Activated CD4-positive, alpha-beta T cell treated with anti-CD3 and anti-CD28 coated beads, Interleukin-2, amount 10 ng/mL, durations not matched to agents 7 days and 5 days (primary cell): ENCODE measurements at regions not wholly inside any gene's neighbourhood (a gene's known extent, or its start where the extent isn't known, plus 50 kb on each side); places are given as distances from the start of the nearest gene placed in this dataset.

Experiments
- CTCF ChIA-PET: fragments of 350-600 bp; sonication (Branson Sonifier 250); formaldehyde crosslinking; loops from one replicate; lab custom pipeline; 2021; ENCODE audit warnings: antibody characterized with exemption; lab: Charles Lee
- POLR2A ChIA-PET: fragments of 350-600 bp; sonication (Branson Sonifier 250); formaldehyde crosslinking; loops from one replicate; lab custom pipeline; 2021; ENCODE audit warnings: antibody characterized with exemption; lab: Charles Lee
- DNase-seq: peaks from one replicate; pipeline ENCODE4 v3.0.0-alpha.2; 2020
- H3K27ac Mint-ChIP-seq: one replicate; pipeline ENCODE4 v1.8.0; 2021; ENCODE audit warnings: mild to moderate bottlenecking, moderate library complexity, mixed read lengths
- H3K27me3 Mint-ChIP-seq: one replicate; pipeline ENCODE4 v1.8.0; 2021; ENCODE audit warnings: mixed read lengths
- H3K36me3 Mint-ChIP-seq: one replicate; pipeline ENCODE4 v1.8.0; 2021; ENCODE audit warnings: low read depth, mixed read lengths
- H3K4me1 Mint-ChIP-seq: one replicate; pipeline ENCODE4 v1.8.0; 2021; ENCODE audit warnings: mixed read lengths
- H3K4me3 Mint-ChIP-seq: one replicate; pipeline ENCODE4 v1.8.0; 2021; ENCODE audit warnings: mild to moderate bottlenecking, moderate library complexity, mixed read lengths
- H3K9me3 Mint-ChIP-seq: one replicate; pipeline ENCODE4 v1.8.0; 2021; ENCODE audit warnings: mixed read lengths

GRCh38 chr11:92140021-92140420 lies 84.6 kb upstream of the FAT3 start:
- Mint-ChIP-seq H3K27me3 (no peaks in the 10 kb centered on the region), H3K9me3 (no peaks in the 10 kb centered on the region), H3K27ac (no peak overlapping the region), H3K36me3 (no peaks in the 10 kb centered on the region), H3K4me3 (no peak overlapping the region), H3K4me1 (no peaks in the 10 kb centered on the region)
- CTCF ChIA-PET = no interaction called here
- POLR2A ChIA-PET = no interaction called here
- DNase-seq = no peak

- CTCF ChIA-PET = no interaction called here
- Mint-ChIP-seq H3K27ac (no peak overlapping the region), H3K9me3 (no peaks in the 10 kb centered on the region), H3K4me1 (no peaks in the 10 kb centered on the region), H3K27me3 (no peaks in the 10 kb centered on the region), H3K4me3 (no peak overlapping the region), H3K36me3 (no peaks in the 10 kb centered on the region)
- DNase-seq = no peak
- POLR2A ChIA-PET = no interaction called here
Measured at GRCh38 chr11:92138296-92138695, 86.3 kb upstream of the FAT3 start.

- Mint-ChIP-seq H3K4me3 (no peak overlapping the region), H3K9me3 (peaks cover 1% of the 10 kb centered on the region), H3K4me1 (no peaks in the 10 kb centered on the region), H3K27me3 (no peaks in the 10 kb centered on the region), H3K36me3 (no peaks in the 10 kb centered on the region), H3K27ac (no peak overlapping the region)
- no peak for DNase-seq
- CTCF ChIA-PET = no interaction called here
- POLR2A ChIA-PET = no interaction called here
Measured at GRCh38 chr11:92137747-92138146, 86.9 kb upstream of the FAT3 start.

- peaks cover 3% of the 10 kb centered on the region for H3K9me3 Mint-ChIP-seq
- H3K4me1 Mint-ChIP-seq = no peaks in the 10 kb centered on the region
- H3K36me3 Mint-ChIP-seq = no peaks in the 10 kb centered on the region
- POLR2A ChIA-PET = no interaction called here
- no peaks in the 10 kb centered on the region for H3K27me3 Mint-ChIP-seq
- no peak for DNase-seq
- CTCF ChIA-PET = no interaction called here
- no peak overlapping the region for H3K27ac Mint-ChIP-seq
- no peak overlapping the region for H3K4me3 Mint-ChIP-seq
Measured at GRCh38 chr11:92136797-92137196, 87.8 kb upstream of the FAT3 start.

- DNase-seq = no peak
Measured at GRCh38 chr11:92131289-92131865, 93.2 kb upstream of the FAT3 start.

GRCh38 chr11:92130421-92130831 lies 94.2 kb upstream of the FAT3 start:
- Mint-ChIP-seq H3K27me3 (no peaks in the 10 kb centered on the region), H3K36me3 (no peaks in the 10 kb centered on the region), H3K4me1 (no peaks in the 10 kb centered on the region), H3K9me3 (peaks cover 3% of the 10 kb centered on the region), H3K27ac (no peak overlapping the region), H3K4me3 (no peak overlapping the region)
- ChIA-PET POLR2A (no interaction called here), CTCF (no interaction called here)
- no peak for DNase-seq

More at GRCh38 chr11:92131289-92131865, 93.2 kb upstream of the FAT3 start:
- ChIA-PET CTCF (no interaction called here), POLR2A (no interaction called here)
- Mint-ChIP-seq H3K9me3 (peaks cover 3% of the 10 kb centered on the region), H3K4me3 (no peak overlapping the region), H3K27ac (no peak overlapping the region), H3K27me3 (no peaks in the 10 kb centered on the region), H3K36me3 (no peaks in the 10 kb centered on the region), H3K4me1 (no peaks in the 10 kb centered on the region)

- ChIA-PET CTCF (no interaction called here), POLR2A (no interaction called here)
- DNase-seq = no peak
- Mint-ChIP-seq H3K27me3 (no peaks in the 10 kb centered on the region), H3K4me3 (no peak overlapping the region), H3K9me3 (peaks cover 3% of the 10 kb centered on the region), H3K27ac (no peak overlapping the region), H3K4me1 (no peaks in the 10 kb centered on the region), H3K36me3 (no peaks in the 10 kb centered on the region)
Measured at GRCh38 chr11:92129811-92130210, 94.8 kb upstream of the FAT3 start.

GRCh38 chr11:92128026-92128425 lies 96.6 kb upstream of the FAT3 start:
- ChIA-PET CTCF (no interaction called here), POLR2A (no interaction called here)
- Mint-ChIP-seq H3K4me3 (no peak overlapping the region), H3K9me3 (peaks cover 3% of the 10 kb centered on the region), H3K36me3 (no peaks in the 10 kb centered on the region), H3K27ac (no peak overlapping the region), H3K27me3 (no peaks in the 10 kb centered on the region), H3K4me1 (no peaks in the 10 kb centered on the region)
- no peak for DNase-seq

- Mint-ChIP-seq H3K27me3 (no peaks in the 10 kb centered on the region), H3K4me3 (no peak overlapping the region), H3K36me3 (no peaks in the 10 kb centered on the region), H3K9me3 (peaks cover 2% of the 10 kb centered on the region), H3K4me1 (no peaks in the 10 kb centered on the region), H3K27ac (no peak overlapping the region)
- ChIA-PET CTCF (interaction anchor here (0.6 kb wide), 1 partner anchor 183 kb away, joined by 3 read pairs; no protein-coding TSS in a partner anchor), POLR2A (no interaction called here)
- no peak for DNase-seq
Measured at GRCh38 chr11:92125321-92125720, 99.3 kb upstream of the FAT3 start.

GRCh38 chr11:92123540-92123939 lies 101.1 kb upstream of the FAT3 start:
- Mint-ChIP-seq H3K36me3 (no peaks in the 10 kb centered on the region), H3K27ac (no peak overlapping the region), H3K4me1 (no peaks in the 10 kb centered on the region), H3K27me3 (no peaks in the 10 kb centered on the region), H3K4me3 (no peak overlapping the region), H3K9me3 (peaks cover 2% of the 10 kb centered on the region)
- ChIA-PET POLR2A (no interaction called here), CTCF (no interaction called here)
- no peak for DNase-seq

GRCh38 chr11:92122561-92122960 lies 102.1 kb upstream of the FAT3 start:
- DNase-seq = no peak
- CTCF ChIA-PET = no interaction called here
- no peaks in the 10 kb centered on the region for H3K27me3 Mint-ChIP-seq
- H3K4me1 Mint-ChIP-seq = no peaks in the 10 kb centered on the region
- peaks cover 2% of the 10 kb centered on the region for H3K9me3 Mint-ChIP-seq
- no peak overlapping the region for H3K4me3 Mint-ChIP-seq
- no peaks in the 10 kb centered on the region for H3K36me3 Mint-ChIP-seq
- POLR2A ChIA-PET = no interaction called here
- no peak overlapping the region for H3K27ac Mint-ChIP-seq

GRCh38 chr11:92111287-92111686 lies 113.3 kb upstream of the FAT3 start:
- Mint-ChIP-seq H3K9me3 (peaks cover 9% of the 10 kb centered on the region), H3K36me3 (no peaks in the 10 kb centered on the region), H3K4me3 (no peak overlapping the region), H3K27ac (no peak overlapping the region), H3K4me1 (no peaks in the 10 kb centered on the region), H3K27me3 (no peaks in the 10 kb centered on the region)
- no peak for DNase-seq
- CTCF ChIA-PET = no interaction called here
- POLR2A ChIA-PET = no interaction called here

GRCh38 chr11:92109466-92109865 lies 115.2 kb upstream of the FAT3 start:
- POLR2A ChIA-PET = no interaction called here
- CTCF ChIA-PET = no interaction called here
- Mint-ChIP-seq H3K27ac (no peak overlapping the region), H3K4me3 (no peak overlapping the region), H3K9me3 (peaks cover 9% of the 10 kb centered on the region), H3K36me3 (no peaks in the 10 kb centered on the region), H3K27me3 (no peaks in the 10 kb centered on the region), H3K4me1 (no peaks in the 10 kb centered on the region)
- DNase-seq = no peak

- H3K4me1 Mint-ChIP-seq = no peaks in the 10 kb centered on the region
Measured at GRCh38 chr11:92107331-92107730, 117.3 kb upstream of the FAT3 start.

More at GRCh38 chr11:92107331-92107730, 117.3 kb upstream of the FAT3 start:
- H3K27me3 Mint-ChIP-seq = no peaks in the 10 kb centered on the region
- ChIA-PET POLR2A (no interaction called here), CTCF (no interaction called here)
- H3K36me3 Mint-ChIP-seq = no peaks in the 10 kb centered on the region
- DNase-seq = no peak
- no peak overlapping the region for H3K27ac Mint-ChIP-seq
- no peak overlapping the region for H3K4me3 Mint-ChIP-seq
- H3K9me3 Mint-ChIP-seq = peaks cover 1% of the 10 kb centered on the region
